ENCODE measurements at regions not wholly inside any gene's neighbourhood (a gene's known extent, or its start where the extent isn't known, plus 50 kb on each side); places are given as distances from the start of the nearest gene placed in this dataset.
"Not testable (repeated sequence)": the region's sequence is repeated elsewhere in the genome, so short reads cannot be mapped to it uniquely, and the experiment has no call there.

- H3K4me3 ChIP-seq (ENCODE audit: low read depth in 2 of 2, low read length in 2 of 2); H3K36me3 ChIP-seq (ENCODE audit: control insufficient read depth, insufficient read depth, low read length); in situ Hi-C loops (cut with HindIII; ENCODE audit: low pct_unique_long_range_greater_than_20kb, low sequenced_read_pairs); ATAC-seq; H3K4me1 ChIP-seq (ENCODE audit: control insufficient read depth, insufficient read depth, low read length); POLR2A ChIA-PET; H3K27me3 ChIP-seq (ENCODE audit: control insufficient read depth, insufficient read depth, low read length); BruUV-seq (replicated peaks); intact Hi-C loops (cut with micrococcal nuclease; ENCODE audit: unreplicated experiment); H3K27ac ChIP-seq (ENCODE audit: low read length); CTCF ChIA-PET; DNase-seq (ENCODE audit: low read depth, low spot score); H3K9me3 ChIP-seq (ENCODE audit: control insufficient read depth, insufficient read depth, low read depth, low read length): not testable (repeated sequence)
These were observed 157.5 kb upstream of the NBPF9 start for GRCh38 chr1:149260736-149261340.

DNA sequence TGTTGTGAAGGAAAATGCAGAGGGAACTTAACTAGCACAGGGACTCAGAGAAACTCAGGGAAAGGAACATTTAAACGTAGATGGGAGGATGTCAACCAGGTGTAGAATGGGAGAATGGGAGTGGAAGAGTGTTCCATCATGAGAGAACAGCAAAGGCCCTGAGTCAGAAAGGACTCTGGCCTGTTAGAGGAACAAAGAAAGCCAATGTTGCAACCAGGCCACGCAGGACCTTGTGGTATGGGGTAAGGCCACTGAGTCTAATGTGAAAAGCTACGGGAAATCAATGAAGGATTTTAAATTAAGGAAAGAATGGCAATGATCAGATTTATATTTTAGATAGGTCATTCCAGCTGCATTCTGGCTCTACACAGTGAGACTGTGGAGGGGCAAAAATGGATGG, 163.9 kb upstream of the NBPF9 start:
- H3K27me3 ChIP-seq (ENCODE audit: control insufficient read depth, insufficient read depth, low read length); H3K4me1 ChIP-seq (ENCODE audit: control insufficient read depth, insufficient read depth, low read length); ATAC-seq; H3K36me3 ChIP-seq (ENCODE audit: control insufficient read depth, insufficient read depth, low read length); H3K9me3 ChIP-seq (ENCODE audit: control insufficient read depth, insufficient read depth, low read depth, low read length); intact Hi-C loops (cut with micrococcal nuclease; ENCODE audit: unreplicated experiment); H3K4me3 ChIP-seq (ENCODE audit: low read depth in 2 of 2, low read length in 2 of 2); H3K27ac ChIP-seq (ENCODE audit: low read length); POLR2A ChIA-PET; BruUV-seq (replicated peaks); in situ Hi-C loops (cut with HindIII; ENCODE audit: low pct_unique_long_range_greater_than_20kb, low sequenced_read_pairs); DNase-seq (ENCODE audit: low read depth, low spot score); CTCF ChIA-PET: not testable (repeated sequence)

- H3K9me3 ChIP-seq (ENCODE audit: control insufficient read depth, insufficient read depth, low read depth, low read length); DNase-seq (ENCODE audit: low read depth, low spot score); CTCF ChIA-PET; POLR2A ChIA-PET; H3K27ac ChIP-seq (ENCODE audit: low read length); in situ Hi-C loops (cut with HindIII; ENCODE audit: low pct_unique_long_range_greater_than_20kb, low sequenced_read_pairs); BruUV-seq (replicated peaks); H3K27me3 ChIP-seq (ENCODE audit: control insufficient read depth, insufficient read depth, low read length); intact Hi-C loops (cut with micrococcal nuclease; ENCODE audit: unreplicated experiment); H3K36me3 ChIP-seq (ENCODE audit: control insufficient read depth, insufficient read depth, low read length); H3K4me1 ChIP-seq (ENCODE audit: control insufficient read depth, insufficient read depth, low read length); H3K4me3 ChIP-seq (ENCODE audit: low read depth in 2 of 2, low read length in 2 of 2); ATAC-seq: not testable (repeated sequence)
These were observed 165.8 kb upstream of the NBPF9 start for GRCh38 chr1:149269001-149269702.

DNA sequence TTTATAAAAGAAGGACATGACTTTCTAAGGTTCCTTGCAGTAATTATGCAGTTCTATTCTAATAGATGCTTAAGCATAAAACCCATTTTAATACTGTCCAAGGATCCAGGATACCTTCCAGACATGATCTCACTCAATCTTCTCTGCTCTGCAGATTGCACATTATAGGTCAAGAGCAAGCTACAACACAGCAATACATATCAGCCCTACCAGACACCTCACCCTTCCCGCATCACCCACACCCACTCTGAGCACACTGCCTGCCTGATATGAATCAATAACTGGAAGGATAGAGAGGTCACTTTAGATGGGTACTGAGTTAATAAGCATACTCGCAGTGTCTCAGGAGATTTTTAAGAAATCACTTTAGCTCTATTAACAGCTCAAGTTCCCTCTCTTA, 166.5 kb upstream of the NBPF9 start:
- BruUV-seq (replicated peaks); H3K27ac ChIP-seq (ENCODE audit: low read length); DNase-seq (ENCODE audit: low read depth, low spot score); H3K4me3 ChIP-seq (ENCODE audit: low read depth in 2 of 2, low read length in 2 of 2); H3K36me3 ChIP-seq (ENCODE audit: control insufficient read depth, insufficient read depth, low read length); H3K27me3 ChIP-seq (ENCODE audit: control insufficient read depth, insufficient read depth, low read length); H3K4me1 ChIP-seq (ENCODE audit: control insufficient read depth, insufficient read depth, low read length); CTCF ChIA-PET; ATAC-seq; in situ Hi-C loops (cut with HindIII; ENCODE audit: low pct_unique_long_range_greater_than_20kb, low sequenced_read_pairs); POLR2A ChIA-PET; intact Hi-C loops (cut with micrococcal nuclease; ENCODE audit: unreplicated experiment); H3K9me3 ChIP-seq (ENCODE audit: control insufficient read depth, insufficient read depth, low read depth, low read length): not testable (repeated sequence)

DNA sequence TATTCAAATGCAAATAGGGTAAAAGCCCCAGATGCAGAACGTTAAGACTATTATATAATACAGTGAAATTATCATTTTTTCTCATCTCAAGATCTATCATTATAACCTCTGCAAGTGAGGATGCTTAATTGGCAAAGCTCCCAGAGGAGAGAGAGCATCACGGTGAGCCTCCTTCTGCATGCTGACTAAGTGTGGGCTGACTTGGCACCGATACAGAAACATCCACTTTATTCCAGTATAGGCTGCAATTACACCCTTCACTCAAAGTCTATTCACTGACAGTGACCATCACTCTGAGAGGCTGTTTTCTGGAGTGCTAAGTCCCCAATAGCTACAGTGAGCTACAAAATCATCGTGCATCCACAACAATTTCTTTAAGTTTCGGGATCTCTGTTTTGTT, 171.1 kb upstream of the NBPF9 start:
- H3K9me3 ChIP-seq (ENCODE audit: control insufficient read depth, insufficient read depth, low read depth, low read length); CTCF ChIA-PET; in situ Hi-C loops (cut with HindIII; ENCODE audit: low pct_unique_long_range_greater_than_20kb, low sequenced_read_pairs): not testable (repeated sequence)

GRCh38 chr1:149275802-149276201, 172.5 kb upstream of the NBPF9 start:
- H3K36me3 ChIP-seq (ENCODE audit: control insufficient read depth, insufficient read depth, low read length); ATAC-seq; H3K4me3 ChIP-seq (ENCODE audit: low read depth in 2 of 2, low read length in 2 of 2); CTCF ChIA-PET; intact Hi-C loops (cut with micrococcal nuclease; ENCODE audit: unreplicated experiment); H3K9me3 ChIP-seq (ENCODE audit: control insufficient read depth, insufficient read depth, low read depth, low read length); POLR2A ChIA-PET; DNase-seq (ENCODE audit: low read depth, low spot score); H3K27ac ChIP-seq (ENCODE audit: low read length); H3K27me3 ChIP-seq (ENCODE audit: control insufficient read depth, insufficient read depth, low read length); BruUV-seq (replicated peaks); H3K4me1 ChIP-seq (ENCODE audit: control insufficient read depth, insufficient read depth, low read length); in situ Hi-C loops (cut with HindIII; ENCODE audit: low pct_unique_long_range_greater_than_20kb, low sequenced_read_pairs): not testable (repeated sequence)

More for the DNA sequence above, 171.1 kb upstream of the NBPF9 start:
- BruUV-seq (replicated peaks); H3K4me1 ChIP-seq (ENCODE audit: control insufficient read depth, insufficient read depth, low read length); POLR2A ChIA-PET; ATAC-seq; H3K36me3 ChIP-seq (ENCODE audit: control insufficient read depth, insufficient read depth, low read length); H3K27ac ChIP-seq (ENCODE audit: low read length); H3K27me3 ChIP-seq (ENCODE audit: control insufficient read depth, insufficient read depth, low read length); intact Hi-C loops (cut with micrococcal nuclease; ENCODE audit: unreplicated experiment); DNase-seq (ENCODE audit: low read depth, low spot score); H3K4me3 ChIP-seq (ENCODE audit: low read depth in 2 of 2, low read length in 2 of 2): not testable (repeated sequence)

DNA sequence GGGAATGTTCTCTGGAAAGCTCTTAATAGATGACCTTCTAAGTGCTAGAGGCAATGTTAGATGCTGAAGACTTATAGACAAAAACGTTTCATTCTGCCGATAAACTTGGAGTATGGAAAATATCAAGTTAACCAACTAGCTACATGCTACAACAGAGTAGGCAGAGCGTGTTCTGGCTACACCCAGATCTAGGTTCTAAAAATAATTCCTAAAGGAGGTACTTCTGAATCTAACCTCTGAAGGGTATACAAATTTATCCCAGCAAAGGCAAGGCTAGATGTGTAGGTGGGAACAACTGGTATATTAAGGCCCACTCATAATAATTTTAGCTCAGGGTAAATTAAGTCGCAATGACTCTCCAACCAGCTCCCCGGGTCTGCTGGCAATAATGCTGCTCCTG, 173.1 kb upstream of the NBPF9 start:
- ATAC-seq; intact Hi-C loops (cut with micrococcal nuclease; ENCODE audit: unreplicated experiment); DNase-seq (ENCODE audit: low read depth, low spot score); H3K4me3 ChIP-seq (ENCODE audit: low read depth in 2 of 2, low read length in 2 of 2); H3K27ac ChIP-seq (ENCODE audit: low read length); H3K4me1 ChIP-seq (ENCODE audit: control insufficient read depth, insufficient read depth, low read length); in situ Hi-C loops (cut with HindIII; ENCODE audit: low pct_unique_long_range_greater_than_20kb, low sequenced_read_pairs); H3K9me3 ChIP-seq (ENCODE audit: control insufficient read depth, insufficient read depth, low read depth, low read length); POLR2A ChIA-PET; H3K36me3 ChIP-seq (ENCODE audit: control insufficient read depth, insufficient read depth, low read length); H3K27me3 ChIP-seq (ENCODE audit: control insufficient read depth, insufficient read depth, low read length); BruUV-seq (replicated peaks); CTCF ChIA-PET: not testable (repeated sequence)
